Activated CD8-positive, alpha-beta memory T cell treated with anti-CD3 and anti-CD28 coated beads, Interleukin-2, amount 50 U/mL, for 24 hours (primary cell): ENCODE measurements at regions not wholly inside any gene's neighbourhood (a gene's known extent, or its start where the extent isn't known, plus 50 kb on each side); places are given as distances from the start of the nearest gene placed in this dataset.

ENCODE experiments used
- DNase-seq: peaks from one replicate; pipeline ENCODE4 v3.0.0-alpha.2; 2020; ENCODE audit errors: extremely low read depth

DNA sequence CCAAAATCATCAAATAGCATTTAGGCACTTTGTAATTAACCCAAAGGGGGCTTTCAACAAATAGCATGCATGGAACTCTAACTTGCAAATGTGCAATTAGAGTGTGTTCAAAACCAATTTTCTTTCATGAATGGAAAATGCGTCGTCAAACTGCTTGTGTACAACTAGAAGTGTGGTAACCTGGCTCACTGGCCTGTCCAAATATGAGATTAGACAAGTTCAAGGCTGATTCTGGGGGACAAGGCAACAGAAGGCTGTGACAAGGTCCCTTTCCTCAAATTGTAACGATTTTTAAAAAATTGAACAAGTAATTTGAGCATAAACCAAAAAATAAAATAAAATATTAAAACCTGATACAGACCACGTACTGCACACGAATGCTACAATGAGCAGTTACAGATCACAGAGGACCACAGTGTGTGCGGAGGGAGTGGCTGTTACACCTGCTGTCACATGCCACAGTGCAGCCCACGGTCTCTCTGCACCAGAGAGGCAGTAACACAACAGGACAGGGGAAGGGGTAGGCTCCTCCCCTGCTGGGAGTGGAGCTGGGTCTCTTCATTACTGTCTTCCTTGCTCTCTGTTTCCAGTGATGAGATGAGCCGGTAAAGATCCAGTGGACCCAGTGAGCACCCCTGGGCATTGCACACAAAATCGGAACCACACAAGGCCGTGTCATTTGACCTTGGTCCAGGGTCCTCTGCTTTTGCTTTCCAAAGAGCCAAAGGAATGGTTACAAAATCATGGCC is 252.2 kb upstream of the PDE10A start:
- DNase-seq, result no peak

DNA sequence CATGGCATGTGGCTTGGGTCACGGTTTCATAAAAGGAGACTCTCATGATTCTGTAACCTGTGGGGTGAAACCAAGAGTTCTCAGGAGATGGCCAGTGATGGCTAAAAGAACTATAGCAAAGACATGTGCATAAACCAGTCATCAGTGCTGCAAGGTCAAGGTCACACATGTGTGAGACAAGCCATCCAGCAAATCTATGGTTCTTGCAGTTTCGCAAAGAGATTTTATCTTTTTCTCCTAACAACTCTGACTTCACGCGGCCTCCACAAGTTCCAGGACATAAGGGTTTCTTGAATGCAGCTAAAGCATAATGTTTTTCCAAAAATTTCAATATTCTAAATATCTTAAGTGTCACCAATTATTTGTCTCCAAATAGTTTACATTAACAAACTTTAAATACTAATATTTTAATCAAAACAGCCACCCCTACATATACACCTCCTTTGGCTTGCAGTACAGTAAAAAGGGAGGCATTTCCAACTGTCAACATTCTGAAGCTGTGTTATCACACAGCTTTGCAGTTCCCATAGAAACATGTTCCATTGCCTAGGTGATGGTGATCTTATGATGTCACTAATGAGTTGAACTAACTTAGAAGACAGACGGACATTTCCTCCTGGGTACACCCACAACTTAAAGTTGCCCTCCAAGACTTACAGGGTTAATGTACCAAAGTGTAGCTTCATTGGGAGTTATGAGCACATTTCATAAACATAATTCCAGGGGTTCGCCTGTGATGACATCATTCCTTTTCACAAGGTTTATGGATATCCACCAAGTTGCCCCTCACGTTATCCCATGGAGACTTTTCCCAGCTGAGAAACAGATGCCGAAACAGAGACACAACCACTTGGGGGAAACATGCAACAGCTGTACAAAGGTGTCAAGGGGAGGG is 250.9 kb upstream of the PDE10A start:
- no peak for DNase-seq

DNA sequence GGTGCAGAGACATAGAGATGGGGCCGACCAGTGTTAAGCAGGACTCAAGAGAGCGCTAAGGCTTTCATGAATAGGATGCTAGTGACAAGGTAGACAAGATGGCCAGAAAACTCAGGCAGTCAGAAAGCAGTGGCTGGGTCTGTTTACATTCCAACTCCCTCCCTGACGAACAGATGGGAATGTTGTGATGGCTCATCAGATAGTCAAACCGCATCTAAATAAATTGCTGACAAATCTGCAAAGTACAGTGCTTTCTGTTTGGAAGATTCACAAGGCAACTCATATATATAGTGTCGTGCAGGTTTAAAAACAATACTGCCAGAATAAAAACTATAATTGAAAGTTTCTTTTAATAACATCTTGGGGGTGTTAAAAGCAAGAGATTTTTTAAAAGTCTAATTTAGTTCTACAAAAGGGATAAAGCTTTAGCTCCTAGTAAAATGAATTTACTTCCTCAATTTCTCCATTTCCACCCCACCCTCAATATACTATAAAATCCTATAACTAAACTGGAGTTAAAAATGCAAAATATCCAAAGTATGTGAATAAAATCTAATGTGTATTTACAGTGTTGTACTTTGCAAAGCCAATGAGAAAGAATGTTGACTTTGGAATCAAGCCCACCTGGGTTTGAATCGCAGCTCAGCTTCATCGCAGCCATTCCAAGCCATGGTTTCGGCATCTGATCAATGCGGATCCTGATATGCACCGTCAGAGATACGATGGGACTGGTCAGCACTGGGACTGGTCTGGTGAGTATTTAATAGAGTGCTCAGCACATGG is 247.3 kb upstream of the PDE10A start:
- DNase-seq, result no peak

DNA sequence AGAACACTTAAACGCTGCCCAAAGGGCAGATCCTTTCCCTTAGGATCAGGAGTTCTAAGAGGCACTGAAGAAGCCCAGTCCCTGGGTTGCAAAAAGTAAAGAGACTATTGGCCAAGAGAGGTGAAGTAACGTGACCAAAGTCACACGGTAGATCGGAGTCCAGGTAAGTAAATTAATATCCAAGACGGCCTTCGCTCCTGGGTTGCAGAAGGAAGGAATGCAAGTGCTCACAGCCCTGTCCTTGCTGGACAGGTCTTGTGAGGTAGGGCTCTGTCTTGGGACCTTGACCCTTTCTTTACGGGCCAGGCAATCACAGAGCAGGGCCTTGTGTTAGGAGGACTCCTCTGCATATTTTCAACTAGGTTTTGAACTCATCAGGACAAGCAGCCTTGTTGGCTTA is 243.7 kb upstream of the PDE10A start:
- DNase-seq, result no peak

DNA sequence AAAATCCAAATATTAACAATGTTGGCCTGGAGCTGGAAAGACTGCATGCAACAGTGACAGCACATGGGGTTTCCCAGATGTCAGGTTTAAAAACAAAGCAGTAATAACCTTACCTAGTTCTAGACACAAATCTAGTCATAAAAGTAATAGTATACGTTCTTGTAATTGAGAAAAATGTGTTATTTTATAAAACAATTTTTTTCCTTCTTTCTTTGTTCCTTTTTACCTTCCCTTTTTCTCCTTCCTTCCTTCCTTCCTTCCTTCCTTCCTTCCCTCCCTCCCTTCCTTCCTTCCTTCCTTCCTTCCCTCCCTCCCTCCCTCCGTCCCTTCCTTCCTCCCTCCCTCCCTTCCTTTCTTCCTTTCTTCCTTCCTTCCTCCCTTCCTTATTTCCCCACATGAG is 242.7 kb upstream of the PDE10A start:
- DNase-seq, result no peak

DNA sequence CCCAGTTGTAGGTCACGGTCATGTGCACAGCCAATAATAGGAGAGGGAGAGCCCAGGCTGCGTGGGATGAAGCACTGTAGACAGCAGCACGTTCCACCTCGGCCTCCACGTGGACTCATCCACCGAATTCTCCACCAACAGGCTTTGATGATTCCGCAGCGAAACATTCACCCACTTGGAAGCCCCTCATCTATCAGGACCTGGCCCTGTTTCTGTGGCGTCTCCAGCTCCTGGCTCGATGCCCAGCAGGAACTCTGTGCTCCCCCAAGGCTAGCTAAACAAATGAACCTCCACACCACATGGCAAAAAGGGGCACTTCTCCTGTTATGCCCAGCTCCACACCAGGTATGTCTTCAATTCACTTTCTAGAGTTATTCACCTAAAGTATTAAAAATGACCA is 237.9 kb upstream of the PDE10A start:
- DNase-seq, result no peak

DNA sequence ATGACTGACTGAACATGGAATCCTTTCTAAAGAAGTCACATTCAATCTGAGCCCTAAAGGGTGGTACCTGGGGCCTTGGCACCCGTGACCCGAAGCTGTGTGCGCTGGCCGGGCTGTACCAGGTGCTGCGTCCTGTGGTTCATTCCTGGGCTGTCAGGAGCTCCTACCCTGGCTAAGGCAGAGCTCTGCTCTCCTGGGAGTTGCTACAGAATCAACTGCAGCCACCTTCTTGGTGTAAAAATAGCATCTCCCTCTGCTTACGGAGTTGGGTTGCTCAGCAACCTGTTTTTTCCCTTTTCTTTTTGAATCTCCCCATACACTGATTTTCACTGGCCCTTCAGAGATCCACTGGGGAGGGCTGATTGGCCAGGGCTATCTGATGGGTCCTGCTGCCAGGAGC is 236.6 kb upstream of the PDE10A start:
- DNase-seq, result no peak

DNA sequence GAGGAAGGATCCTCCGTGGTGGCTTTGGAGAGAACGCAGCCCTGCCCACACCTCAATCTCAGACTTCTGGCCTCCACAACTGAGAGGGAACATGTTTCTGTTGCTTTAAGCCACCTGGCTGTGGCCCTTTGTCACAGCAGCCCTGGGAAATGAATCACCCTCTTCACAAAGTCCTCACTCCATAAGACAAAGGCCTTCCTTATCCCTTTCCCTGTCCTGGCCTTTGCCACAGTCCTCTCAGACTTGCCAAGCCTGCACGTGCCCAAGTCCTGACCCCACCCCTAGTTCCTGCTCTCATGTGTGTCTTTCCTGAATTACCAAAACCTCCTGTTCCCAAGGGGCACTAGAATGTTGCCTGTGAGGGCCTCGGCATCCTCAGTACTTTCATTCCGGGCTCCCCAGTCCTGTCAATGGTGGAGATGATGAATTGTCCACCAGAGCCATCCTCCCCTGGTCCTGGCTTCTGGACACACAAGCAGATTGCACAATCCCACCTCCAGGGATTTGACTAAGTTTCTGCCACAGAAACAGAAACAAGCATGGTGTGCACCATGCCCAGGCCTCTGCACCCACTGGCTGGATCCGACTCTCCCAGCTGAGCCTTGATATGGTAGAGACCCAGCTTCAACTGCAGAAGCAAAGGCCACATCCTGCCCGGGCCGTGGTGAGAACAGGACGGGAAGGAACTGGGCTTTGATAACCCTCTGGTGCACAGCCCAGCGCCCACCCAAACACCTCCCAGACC is 232.6 kb upstream of the PDE10A start:
- DNase-seq, result no peak

DNA sequence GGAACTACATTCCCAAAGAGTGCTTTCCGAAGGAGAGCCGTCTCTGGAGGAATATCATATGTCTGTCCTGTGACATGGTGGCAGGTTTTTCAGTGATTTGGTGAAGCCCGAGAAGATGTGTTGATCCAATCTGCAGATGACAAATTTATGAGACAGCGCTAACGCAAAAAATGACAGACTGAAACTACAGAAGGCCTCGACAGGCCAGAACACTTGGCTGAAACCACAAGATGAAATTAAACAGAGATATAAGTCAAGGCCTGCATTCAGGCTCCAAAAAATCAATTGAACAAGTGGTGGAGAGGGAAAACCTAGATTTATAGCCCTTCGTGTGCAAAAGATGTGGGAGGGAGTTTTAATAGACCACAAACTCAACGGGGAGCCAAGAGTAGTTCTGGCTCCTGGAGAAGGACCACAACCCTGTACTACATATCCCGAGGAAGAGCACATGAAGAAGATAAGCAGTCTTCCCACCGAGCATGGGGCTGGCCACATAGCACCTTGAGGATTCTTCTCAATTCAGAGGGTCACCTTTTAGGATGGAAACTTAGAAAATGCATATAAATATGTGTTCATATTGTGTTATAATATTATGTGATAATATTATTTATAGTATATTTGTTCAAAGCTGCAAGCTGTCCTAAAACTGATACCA is 231.3 kb upstream of the PDE10A start:
- DNase-seq, result no peak

DNA sequence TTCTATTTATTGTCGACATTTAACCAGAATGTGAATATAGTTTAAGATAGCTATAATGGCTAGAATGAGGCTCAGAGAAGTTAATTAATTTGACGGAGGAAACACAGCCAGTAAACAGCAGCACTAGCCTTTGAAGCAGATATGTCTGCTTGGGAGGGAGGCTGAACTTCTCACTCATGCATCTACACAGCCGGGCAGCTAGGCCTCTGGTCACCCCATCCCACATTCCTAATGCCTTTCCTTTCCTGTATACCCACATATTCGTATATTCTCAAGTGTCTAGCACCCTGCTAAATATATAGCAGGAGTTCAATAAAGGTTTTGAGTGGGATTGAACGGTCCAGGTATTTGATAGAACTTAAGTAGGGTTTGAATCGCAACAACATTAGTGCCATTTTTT is 230.4 kb upstream of the PDE10A start:
- no peak for DNase-seq

DNA sequence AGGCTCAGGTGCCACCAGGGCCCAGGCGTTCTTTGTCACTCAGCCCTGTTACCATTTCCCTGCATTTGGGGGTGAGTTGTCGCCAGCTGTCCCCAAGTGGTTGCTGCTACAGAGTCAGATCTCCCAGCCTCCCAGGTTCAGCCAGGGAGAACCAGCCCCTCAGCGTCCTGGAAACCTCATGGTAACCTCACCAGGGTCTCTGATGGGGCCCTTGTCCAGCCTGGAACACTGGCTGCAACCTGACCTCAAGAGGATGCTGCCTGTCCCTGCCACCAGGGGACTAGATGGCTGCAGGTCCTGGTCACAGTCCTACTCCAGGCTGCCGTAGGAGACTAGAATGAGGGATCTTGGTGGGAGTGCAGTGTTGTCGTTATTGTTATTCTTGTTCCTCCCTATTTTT is 228.3 kb upstream of the PDE10A start:
- DNase-seq, result no peak

DNA sequence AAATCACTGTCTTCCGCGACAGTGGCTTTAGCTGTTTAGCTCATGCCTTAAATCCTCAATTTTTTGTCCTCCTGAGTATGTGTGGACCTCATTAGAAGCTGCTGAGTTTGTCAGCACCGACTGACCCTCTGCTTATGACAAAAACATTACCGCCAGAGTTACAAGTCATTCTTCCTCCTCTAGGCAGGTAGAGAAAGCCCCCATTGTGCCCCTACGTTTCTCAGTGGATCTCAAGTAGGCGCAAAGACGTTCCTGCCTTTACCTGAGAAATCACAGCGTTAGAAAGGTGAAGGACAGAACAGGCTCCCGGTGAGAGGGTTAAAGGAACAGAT is 227.3 kb upstream of the PDE10A start:
- no peak for DNase-seq

DNA sequence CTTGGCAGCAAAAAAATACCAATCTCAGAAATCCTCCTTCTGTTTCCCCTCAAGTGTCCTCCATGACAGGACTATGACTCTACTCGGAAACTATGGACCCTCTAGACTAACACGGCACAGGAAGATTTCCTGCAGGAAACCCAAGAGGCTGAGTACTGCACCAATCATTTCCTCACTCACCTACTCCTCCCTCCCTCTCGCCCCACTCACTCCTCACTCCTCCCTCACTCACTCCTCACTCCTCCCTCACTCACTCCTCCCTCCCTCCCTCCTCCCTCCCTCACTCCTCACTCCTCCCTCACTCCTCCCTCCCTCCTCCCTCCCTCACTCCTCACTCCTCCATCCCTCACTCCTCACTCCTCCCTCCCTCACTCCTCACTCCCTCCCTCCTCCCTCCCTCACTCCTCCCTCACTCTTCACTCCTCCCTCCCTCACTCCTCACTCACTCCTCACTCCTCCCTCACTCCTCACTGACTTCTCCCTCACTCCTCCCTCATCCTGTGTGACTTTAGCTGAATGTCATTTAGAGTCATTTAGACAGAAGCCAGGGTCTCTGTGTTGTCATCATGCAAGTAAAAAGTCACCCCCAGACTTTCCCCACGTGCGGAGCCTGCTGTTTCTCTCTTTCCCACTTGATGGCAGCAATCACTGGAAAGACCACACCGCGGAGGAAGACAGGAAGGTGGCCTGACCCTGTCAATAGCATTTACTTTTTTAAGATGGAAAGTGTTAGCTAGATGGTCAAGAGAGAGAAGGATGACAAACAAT is 226.8 kb upstream of the PDE10A start:
- DNase-seq, result no peak

DNA sequence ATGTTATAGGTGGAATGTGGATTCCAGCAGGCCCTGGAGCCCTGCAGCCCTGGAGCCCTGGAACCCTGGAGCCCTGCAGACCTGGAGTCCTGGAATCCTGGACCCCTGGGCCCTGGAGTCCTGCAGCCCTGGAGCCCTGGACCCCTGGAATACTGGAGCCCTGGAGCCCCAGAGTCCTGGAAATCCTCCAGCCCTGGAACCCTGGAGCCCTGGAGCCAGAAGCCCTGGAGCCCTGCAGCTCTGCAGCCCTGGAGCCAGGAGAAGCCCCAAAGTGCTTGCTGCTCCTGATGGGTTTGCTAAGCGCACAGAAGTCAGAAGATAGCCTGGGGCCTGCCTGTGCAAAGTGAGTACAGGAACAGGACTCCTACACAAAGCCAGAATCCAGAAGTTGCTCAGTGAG is 223.1 kb upstream of the PDE10A start:
- no peak for DNase-seq

DNA sequence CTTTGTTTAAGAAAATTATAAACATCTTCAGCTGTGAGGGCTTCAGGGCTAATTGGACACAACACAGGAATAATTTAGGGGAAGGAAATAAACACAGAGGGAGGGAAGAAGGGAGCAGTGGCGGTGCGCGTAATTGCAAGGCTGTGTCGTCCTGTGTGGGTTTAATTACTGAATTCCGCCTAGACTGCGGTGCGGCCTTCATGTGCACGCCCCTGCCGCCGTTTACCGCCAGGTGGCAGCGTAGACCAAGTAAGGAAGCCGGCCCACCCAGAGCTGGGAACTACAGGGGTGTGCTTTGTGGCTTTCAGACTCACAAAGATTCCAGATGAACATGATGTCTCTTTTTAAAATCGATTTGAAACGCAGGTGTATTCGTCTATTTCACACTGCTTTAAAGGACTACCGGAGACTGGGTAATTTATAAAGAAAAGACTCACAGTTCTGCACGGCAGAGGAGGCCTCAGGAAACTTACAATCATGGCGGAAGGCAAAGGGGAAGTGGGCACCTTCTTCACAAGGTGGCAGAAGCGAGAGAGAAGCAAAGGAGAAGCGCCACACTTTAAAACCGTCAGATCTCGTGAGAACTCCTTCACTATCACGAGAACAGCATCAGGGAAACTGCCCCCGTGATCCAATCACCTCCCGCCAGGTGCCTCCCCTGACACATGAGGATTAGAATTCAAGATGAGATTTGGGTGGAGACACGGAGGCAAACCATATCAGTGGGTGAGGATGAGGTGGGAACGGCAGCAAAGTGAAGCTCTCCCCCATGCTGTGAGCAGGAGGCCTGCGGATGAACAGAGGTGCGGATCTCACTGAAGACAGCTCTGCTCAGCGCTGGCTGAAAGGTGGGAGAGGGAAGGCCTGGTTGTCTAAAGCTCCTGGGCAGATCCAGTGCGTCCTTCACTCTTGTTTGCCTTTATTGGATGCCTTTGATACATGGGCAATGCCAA is 222.0 kb upstream of the PDE10A start:
- peak; percentile 44 for DNase-seq

DNA sequence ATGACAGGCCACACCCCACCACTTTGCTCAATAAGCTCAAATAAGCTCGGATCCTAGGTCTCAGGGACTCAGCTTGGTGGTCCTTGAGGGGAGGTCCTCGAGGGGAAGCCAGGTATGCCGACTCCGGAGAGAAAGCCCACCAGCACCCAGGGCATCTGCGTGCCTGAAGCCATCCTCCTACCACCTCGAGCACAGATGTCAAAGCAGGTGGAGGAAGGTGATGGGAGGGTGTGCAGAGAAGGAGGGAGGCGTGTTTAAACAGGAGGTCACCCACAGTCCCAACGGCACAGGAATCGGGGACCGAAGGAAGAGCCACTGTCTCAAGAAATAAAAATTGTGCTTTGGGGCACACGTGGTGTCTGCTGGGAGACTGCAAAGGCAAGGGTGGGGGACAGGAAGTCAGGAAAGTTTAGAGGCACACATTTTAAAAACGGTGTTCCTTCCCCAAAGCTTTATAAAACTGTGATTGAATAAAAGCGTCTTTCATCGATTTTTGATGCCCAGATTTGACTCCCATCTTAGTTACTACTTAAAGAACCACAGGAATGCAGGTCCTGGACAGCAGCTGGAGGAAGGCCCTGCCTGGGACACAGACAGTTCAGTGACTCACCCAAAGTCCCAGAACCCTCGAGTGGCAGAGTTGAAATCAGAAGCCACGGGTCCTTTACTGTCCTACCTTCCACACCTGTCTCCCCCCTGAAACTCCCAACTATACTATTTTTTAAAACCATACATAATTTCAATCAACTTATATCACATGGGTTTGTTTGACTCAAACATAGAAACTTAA is 221.0 kb upstream of the PDE10A start:
- no peak for DNase-seq

DNA sequence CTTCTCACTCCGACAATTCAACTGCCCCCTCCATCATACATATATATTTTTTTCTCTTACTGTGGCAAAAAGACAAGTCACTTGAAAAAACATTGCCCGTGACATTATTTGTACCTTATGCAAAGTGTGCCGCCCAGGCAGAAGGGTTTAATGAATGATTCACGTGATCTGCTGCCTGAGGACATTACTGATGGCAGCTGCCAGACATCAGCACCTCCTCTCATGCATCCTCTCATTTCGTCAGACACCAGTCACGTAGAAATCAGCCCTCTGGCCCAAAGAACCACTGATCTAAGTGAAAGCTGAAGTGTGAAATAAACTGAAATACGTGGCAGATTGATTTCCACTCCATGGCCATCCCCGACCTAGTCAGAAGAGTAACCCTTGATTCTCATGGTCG is 218.8 kb upstream of the PDE10A start:
- no peak for DNase-seq

DNA sequence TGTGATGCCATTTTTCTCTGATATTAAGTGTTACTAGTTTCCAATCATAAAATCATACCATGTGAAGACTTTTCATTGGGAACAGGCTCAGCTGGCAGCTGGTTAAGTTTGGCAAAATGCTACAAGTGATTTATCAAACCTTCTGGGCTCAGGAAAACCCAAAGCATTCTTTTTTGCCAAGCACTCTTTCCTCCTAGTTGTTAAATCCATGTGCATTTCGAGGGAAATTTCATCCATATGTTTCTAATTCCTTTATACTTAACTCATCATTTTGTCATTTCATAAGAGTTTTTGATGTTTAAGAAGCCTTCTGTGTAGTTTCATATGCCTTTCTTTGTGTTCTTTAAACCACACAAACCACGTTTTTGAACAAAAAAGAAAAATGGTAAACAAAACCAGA is 217.6 kb upstream of the PDE10A start:
- DNase-seq, result no peak

DNA sequence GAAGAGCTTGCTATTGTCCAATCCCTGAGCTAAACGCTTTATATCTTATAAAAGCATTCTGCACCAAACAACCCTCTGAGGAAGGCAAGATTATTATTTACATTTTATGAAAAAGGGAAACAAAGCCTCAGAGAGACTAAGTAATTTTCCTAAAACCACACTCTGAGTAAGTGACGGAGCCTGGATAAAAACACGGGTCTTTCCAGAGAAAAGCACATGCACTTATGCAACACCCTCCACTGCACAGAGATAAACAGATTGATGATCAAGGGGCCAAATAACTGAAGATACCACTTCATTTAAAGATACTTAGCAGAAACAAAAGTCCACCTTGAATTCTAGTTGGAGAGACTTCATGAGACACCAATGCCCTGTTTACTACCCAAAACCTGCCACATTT is 214.7 kb upstream of the PDE10A start:
- no peak for DNase-seq
